Loucy (cell line): ENCODE measurements at regions not wholly inside any gene's neighbourhood (a gene's known extent, or its start where the extent isn't known, plus 50 kb on each side); places are given as distances from the start of the nearest gene placed in this dataset.

Experiments used
- H2AFZ ChIP-seq: fragments of 200-600 bp; sonication (generic); 2 replicates; pipeline ENCODE4 v1.6.0; 2016; ENCODE audit warnings: antibody characterized with exemption, mild to moderate bottlenecking, low read length, moderate library complexity
- H3F3A ChIP-seq: fragments of 200-600 bp; 2 replicates; pipeline ENCODE4 v1.6.0; 2016; ENCODE audit warnings: antibody characterized with exemption, low read depth, mild to moderate bottlenecking
- H3K27me3 ChIP-seq: fragments of 200-600 bp; sonication (generic); 2 replicates; pipeline ENCODE4 v1.6.1; 2014; ENCODE audit warnings: low read length, mild to moderate bottlenecking; ENCODE audit not compliant: insufficient read depth, poor library complexity, severe bottlenecking
- H3K36me3 ChIP-seq: fragments of 200-600 bp; sonication (generic); 2 replicates; pipeline ENCODE4 v1.6.1; 2016; ENCODE audit warnings: low read length; ENCODE audit not compliant: insufficient read depth
- H3K4me1 ChIP-seq: fragments of 200-600 bp; sonication (generic); 2 replicates; pipeline ENCODE4 v1.5.1; 2014; ENCODE audit warnings: low read length, mild to moderate bottlenecking; ENCODE audit not compliant: insufficient read depth, poor library complexity, severe bottlenecking
- H3K4me2 ChIP-seq: fragments of 200-600 bp; sonication (generic); 2 replicates; pipeline ENCODE4 v1.6.0; 2014; ENCODE audit warnings: antibody characterized with exemption, low read length, low read depth, mild to moderate bottlenecking; ENCODE audit not compliant: poor library complexity, severe bottlenecking
- H3K4me3 ChIP-seq: fragments of 200-600 bp; sonication (generic); 2 replicates; pipeline ENCODE4 v1.5.1; 2014; ENCODE audit warnings: low read length, mild to moderate bottlenecking, mixed read lengths; ENCODE audit not compliant: poor library complexity, severe bottlenecking
- H3K79me2 ChIP-seq: fragments of 200-600 bp; sonication (generic); 2 replicates; pipeline ENCODE4 v1.6.1; 2014; ENCODE audit warnings: low read length; ENCODE audit not compliant: insufficient read depth
- H3K9ac ChIP-seq: fragments of 200-600 bp; sonication (generic); 2 replicates; pipeline ENCODE4 v1.6.0; 2014; ENCODE audit warnings: mild to moderate bottlenecking, low read depth, low read length, moderate library complexity; ENCODE audit not compliant: poor library complexity, severe bottlenecking
- H3K9me2 ChIP-seq: fragments of 200-600 bp; sonication (generic); replicated peaks from 2 replicates; pipeline ENCODE4 v1.6.1; 2016; ENCODE audit warnings: low read depth, low read length, mixed read lengths
- H3K9me3 ChIP-seq: fragments of 200-600 bp; sonication (generic); 2 replicates; pipeline ENCODE4 v1.6.1; 2014; ENCODE audit warnings: mild to moderate bottlenecking, antibody characterized with exemption, low read length, low read depth; ENCODE audit not compliant: insufficient read depth
- H4K20me1 ChIP-seq: fragments of 200-600 bp; sonication (generic); 2 replicates; pipeline ENCODE4 v1.6.0; 2014; ENCODE audit warnings: antibody characterized with exemption, low read length, mild to moderate bottlenecking; ENCODE audit not compliant: insufficient read depth, poor library complexity, severe bottlenecking
- CTCF ChIP-seq: fragments of 200-600 bp; sonication (generic); conservative IDR thresholded peaks from 2 replicates; pipeline ENCODE4 v1.5.1; 2014; ENCODE audit warnings: mild to moderate bottlenecking, antibody characterized with exemption, low read length
- EZH2phosphoT487 ChIP-seq: fragments of 200-600 bp; IDR thresholded peaks from 2 replicates; pipeline ENCODE4 v1.6.1; 2018; ENCODE audit warnings: antibody characterized with exemption, mild to moderate bottlenecking, moderate library complexity, borderline replicate concordance

- Histone ChIP-seq H3K9me2 (no peaks in the 10 kb centered on the region), H2AFZ (no peak overlapping the region), H3K27me3 (no peaks in the 10 kb centered on the region), H3K79me2 (no peaks in the 10 kb centered on the region), H3K9ac (no peak overlapping the region), H3F3A (no peaks in the 10 kb centered on the region), H3K4me1 (no peaks in the 10 kb centered on the region), H3K4me2 (no peak overlapping the region), H4K20me1 (no peaks in the 10 kb centered on the region), H3K4me3 (no peak overlapping the region), H3K9me3 (no peaks in the 10 kb centered on the region), H3K36me3 (no peaks in the 10 kb centered on the region)
- no peak for TF ChIP-seq EZH2phosphoT487
- no peak for TF ChIP-seq CTCF
Observed at GRCh38 chr1:239868058-239868832, 223.4 kb upstream of the FMN2 start.

- Histone ChIP-seq H3F3A (no peaks in the 10 kb centered on the region), H2AFZ (no peak overlapping the region), H3K27me3 (no peaks in the 10 kb centered on the region), H3K4me1 (no peaks in the 10 kb centered on the region), H3K79me2 (no peaks in the 10 kb centered on the region), H3K36me3 (no peaks in the 10 kb centered on the region), H3K9ac (no peak overlapping the region), H4K20me1 (no peaks in the 10 kb centered on the region), H3K4me3 (no peak overlapping the region), H3K4me2 (no peak overlapping the region), H3K9me3 (no peaks in the 10 kb centered on the region), H3K9me2 (no peaks in the 10 kb centered on the region)
- TF ChIP-seq EZH2phosphoT487 = no peak
- no peak for TF ChIP-seq CTCF
Observed at GRCh38 chr1:239870194-239870593, 221.5 kb upstream of the FMN2 start.

DNA sequence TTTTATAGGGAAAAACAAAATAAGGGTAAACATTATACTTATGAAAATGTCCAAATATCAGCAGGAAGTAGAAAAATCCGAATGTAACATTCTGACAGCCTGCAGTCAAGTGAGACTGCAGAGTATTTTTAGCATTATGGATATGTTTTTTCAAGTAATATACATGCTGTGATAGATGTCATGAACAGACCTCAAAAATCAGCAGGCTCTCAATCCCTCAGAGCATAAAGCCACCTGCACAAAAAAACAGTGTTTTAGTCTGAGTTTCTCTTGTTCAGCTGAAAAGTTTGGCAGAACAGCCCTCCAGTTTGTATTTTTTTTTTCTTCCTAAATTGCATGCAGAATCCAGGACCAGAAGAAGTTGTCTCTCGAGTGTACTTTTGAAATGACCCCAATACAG lies 219.1 kb upstream of the FMN2 start:
- H3F3A ChIP-seq = no peaks in the 10 kb centered on the region
- H3K79me2 ChIP-seq = no peaks in the 10 kb centered on the region
- TF ChIP-seq CTCF = no peak
- TF ChIP-seq EZH2phosphoT487 = no peak
- H3K9ac ChIP-seq = no peak overlapping the region
- no peaks in the 10 kb centered on the region for H3K36me3 ChIP-seq
- no peaks in the 10 kb centered on the region for H4K20me1 ChIP-seq
- H3K4me1 ChIP-seq = no peaks in the 10 kb centered on the region
- H3K9me2 ChIP-seq = no peaks in the 10 kb centered on the region
- no peaks in the 10 kb centered on the region for H3K9me3 ChIP-seq
- no peak overlapping the region for H3K4me3 ChIP-seq
- no peak overlapping the region for H2AFZ ChIP-seq
- H3K4me2 ChIP-seq = no peak overlapping the region
- H3K27me3 ChIP-seq = no peaks in the 10 kb centered on the region
